OCI-LY3 (cell line): ENCODE measurements at regions not wholly inside any gene's neighbourhood (a gene's known extent, or its start where the extent isn't known, plus 50 kb on each side); places are given as distances from the start of the nearest gene placed in this dataset.

Experiments used
- EZH2phosphoT487 ChIP-seq: fragments of 200-600 bp; shearing (Covaris generic); IDR thresholded peaks from 2 replicates; pipeline ENCODE4 v1.6.1; 2018; ENCODE audit warnings: antibody characterized with exemption, mixed run types, low read depth
- TF ChIP-seq, protein P1 (sequence below): fragments of 200-600, 300-600 bp; sonication (generic); IDR thresholded peaks from 2 replicates; pipeline ENCODE4 v1.5.1; 2014; ENCODE audit warnings: antibody characterized with exemption, low read length, low read depth

DNA sequence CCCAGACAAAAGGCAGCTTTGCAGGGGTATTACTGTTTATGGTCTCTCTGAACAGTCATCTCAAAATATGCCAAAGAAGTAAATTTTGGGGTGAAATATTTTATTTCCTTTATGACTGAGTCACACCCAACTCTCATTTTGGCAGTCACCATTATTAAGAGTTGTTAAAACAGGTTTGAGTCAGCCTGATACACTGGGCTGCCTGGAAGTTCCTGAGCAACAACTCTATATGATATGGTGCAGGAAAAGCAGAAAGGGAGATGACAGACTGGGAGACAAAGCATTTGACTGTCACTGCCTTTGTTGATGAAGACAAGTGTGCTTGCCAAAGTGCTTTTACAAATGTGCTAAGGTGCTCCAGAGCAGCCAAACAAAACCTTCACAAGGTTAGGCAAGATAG, 1263.5 kb downstream of the PCDH7 start:
- TF ChIP-seq, protein P1, sequence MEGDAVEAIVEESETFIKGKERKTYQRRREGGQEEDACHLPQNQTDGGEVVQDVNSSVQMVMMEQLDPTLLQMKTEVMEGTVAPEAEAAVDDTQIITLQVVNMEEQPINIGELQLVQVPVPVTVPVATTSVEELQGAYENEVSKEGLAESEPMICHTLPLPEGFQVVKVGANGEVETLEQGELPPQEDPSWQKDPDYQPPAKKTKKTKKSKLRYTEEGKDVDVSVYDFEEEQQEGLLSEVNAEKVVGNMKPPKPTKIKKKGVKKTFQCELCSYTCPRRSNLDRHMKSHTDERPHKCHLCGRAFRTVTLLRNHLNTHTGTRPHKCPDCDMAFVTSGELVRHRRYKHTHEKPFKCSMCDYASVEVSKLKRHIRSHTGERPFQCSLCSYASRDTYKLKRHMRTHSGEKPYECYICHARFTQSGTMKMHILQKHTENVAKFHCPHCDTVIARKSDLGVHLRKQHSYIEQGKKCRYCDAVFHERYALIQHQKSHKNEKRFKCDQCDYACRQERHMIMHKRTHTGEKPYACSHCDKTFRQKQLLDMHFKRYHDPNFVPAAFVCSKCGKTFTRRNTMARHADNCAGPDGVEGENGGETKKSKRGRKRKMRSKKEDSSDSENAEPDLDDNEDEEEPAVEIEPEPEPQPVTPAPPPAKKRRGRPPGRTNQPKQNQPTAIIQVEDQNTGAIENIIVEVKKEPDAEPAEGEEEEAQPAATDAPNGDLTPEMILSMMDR, result no peak
- no peak for TF ChIP-seq EZH2phosphoT487
